GM20000 (cell line): ENCODE measurements at regions not wholly inside any gene's neighbourhood (a gene's known extent, or its start where the extent isn't known, plus 50 kb on each side); places are given as distances from the start of the nearest gene placed in this dataset.

Source experiments
- DNase-seq: peaks from one replicate; pipeline ENCODE4 v3.0.0; 2012; ENCODE audit warnings: low spot score
- CTCF ChIP-seq: IDR thresholded peaks from 2 replicates; pipeline ENCODE4 v1.5.1; 2012; ENCODE audit warnings: mild to moderate bottlenecking, control low read depth; ENCODE audit errors: extremely low read depth, missing control alignments

DNA sequence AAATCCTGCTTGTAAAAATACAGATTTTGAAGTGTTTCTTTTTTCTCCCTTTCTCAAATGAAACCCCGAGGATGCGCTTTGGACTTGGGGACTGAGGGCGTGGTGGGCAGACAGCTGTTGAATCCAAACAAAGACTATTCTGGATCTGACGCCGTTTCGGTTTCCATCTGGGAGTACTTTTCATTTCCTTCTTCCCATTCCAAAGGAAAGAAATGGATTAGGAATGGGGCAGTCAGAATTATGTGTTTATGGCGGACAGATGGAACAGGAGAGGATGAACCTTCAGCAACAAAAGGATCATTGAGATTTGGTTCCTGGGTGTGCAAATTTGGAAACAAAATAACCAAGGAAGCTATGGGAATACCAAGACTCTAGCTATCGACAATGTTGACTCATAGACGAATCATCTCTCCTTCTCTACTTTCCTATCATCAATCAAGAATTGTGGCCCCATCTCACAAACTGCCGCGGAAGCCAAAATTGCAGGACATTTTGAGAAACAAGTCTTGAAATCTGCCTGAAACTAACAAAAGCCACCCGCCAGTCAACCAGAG, 300.6 kb downstream of the PARP8 start:
- no peak for DNase-seq

DNA sequence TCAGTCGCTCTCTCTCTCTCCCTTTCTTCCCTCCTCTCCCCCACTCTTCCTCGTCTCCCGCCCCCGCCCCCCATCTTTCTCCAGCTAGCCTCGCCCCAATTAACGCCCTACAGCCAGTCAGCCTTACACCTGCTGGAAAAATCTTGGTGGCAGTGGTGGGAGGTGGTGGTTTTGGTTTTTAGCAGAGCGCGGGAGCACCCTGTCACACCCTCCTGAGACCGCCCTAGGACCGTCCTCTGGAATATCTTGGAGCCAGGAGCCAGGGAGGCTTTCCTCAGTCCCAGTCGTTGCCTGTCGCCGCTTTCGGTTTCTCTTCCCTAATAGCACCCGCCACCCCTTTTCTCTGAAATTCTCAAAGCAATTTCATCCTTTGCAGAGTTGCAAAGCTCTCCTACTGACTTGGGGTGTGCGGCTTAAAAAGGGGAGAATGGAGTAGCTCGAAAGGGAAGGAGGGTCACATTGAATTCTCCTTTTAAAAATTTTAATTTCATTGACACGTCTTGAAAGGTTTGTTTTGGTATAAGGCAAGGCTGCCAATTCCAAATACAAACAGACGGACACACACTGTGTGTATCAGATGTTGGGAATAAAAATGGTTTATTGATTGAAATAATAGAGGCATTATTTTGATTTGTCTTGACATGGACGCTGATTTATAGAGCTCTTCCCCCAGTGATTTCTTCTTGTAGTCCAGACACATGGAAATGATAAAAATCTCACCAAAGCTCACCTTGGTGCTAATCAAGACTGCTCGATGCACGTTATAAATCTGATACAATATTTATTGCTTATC, 301.3 kb downstream of the PARP8 start:
- DNase-seq, result no peak
- TF ChIP-seq CTCF, result no peak

More for the DNA sequence above, 300.6 kb downstream of the PARP8 start:
- TF ChIP-seq CTCF, result no peak

DNA sequence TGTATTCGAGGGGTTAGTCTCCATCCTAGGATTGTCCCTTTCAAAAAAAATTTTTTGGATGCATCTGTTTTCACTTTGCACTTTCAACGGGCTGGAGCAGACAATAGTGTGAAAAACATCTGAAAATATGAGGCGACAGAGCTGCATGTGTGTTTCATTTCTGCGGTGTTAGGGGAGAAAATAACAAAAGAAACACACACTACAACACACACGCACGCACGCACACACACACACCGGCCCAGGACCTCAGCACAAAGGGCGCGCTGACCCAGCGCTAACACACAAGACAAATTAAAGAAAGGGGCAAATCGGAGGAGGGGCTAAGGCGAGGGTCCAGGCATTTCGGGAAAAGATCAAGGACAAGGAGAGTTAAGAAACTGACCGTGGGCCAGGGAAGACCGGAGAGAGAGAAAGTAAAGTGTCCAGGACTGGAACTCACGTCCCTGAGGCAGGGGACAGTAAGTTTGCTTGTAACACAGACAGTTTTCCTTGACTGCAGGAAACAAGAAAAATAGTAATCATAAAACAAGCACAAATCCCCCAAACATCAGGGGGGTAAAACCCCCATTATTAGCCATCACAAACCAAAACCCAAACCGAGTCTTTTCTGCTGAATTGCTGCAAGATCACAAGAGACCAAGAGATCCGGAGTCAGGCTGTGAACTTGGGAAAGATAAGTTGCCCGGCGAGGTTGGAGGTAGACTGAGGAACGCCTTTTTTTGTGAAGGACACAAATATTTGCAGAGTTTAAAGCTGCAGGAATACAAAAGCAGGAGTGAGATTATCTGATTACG, 302.1 kb downstream of the PARP8 start:
- no peak for TF ChIP-seq CTCF
- DNase-seq, result no peak

GRCh38 chr5:50969151-50970031, 303.0 kb downstream of the PARP8 start:
- no peak for TF ChIP-seq CTCF
- DNase-seq, result no peak

- no peak for TF ChIP-seq CTCF
- no peak for DNase-seq
Observed at GRCh38 chr5:50975840-50976239, 309.4 kb downstream of the PARP8 start.

DNA sequence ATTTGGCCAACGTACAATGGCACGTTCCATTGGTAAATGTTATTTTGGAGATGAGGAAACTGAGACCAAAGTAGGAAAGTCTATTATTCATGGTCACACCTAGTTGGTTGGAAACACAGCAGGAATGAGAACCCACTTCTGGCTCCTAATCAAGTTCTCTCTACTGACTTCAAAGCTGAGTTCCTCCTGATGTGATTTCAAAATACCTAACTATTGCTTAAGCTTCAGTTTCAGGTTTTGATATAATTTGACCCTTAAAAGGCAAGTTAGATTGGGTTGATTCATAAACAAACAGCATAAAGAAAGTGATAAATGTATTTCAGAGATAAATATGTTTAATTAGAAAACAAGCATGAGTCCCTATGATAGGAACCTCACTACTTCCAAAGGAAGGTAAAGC, 312.5 kb downstream of the PARP8 start:
- no peak for DNase-seq
- no peak for TF ChIP-seq CTCF
